ENCODE measurements at regions not wholly inside any gene's neighbourhood (a gene's known extent, or its start where the extent isn't known, plus 50 kb on each side); places are given as distances from the start of the nearest gene placed in this dataset.

GRCh38 chr14:57089901-57090300 is 178.8 kb downstream of the EXOC5 start:
- WGBS, 3 donors = 13 to 43% (median 23%) methylated on average over 2 of the region's 2 CpGs
- FAIRE-seq = no peak
- no peak for DNase-seq
- Histone ChIP-seq H3K36me3 (ENCODE audit: control insufficient read depth in 3 of 3, insufficient read depth in 2 of 3, low read depth in 1 of 3, low read length in 3 of 3) (no peaks in the 10 kb centered on the region), H3K27ac (ENCODE audit: low read depth in 1 of 3, low read length in 2 of 3) (no peak overlapping the region), H3K9me3 (ENCODE audit: control insufficient read depth in 2 of 2, insufficient read depth in 1 of 2, low read depth in 1 of 2, low read length in 1 of 2) (peaks cover 0 to 8% of the 10 kb centered on the region in 2 donors), H3K27me3 (ENCODE audit: control insufficient read depth in 3 of 3, insufficient read depth in 3 of 3, low read length in 3 of 3) (peaks cover 0 to 3% (median 0%) of the 10 kb centered on the region in 3 donors), H3K4me3 (ENCODE audit: low read depth in 1 of 3, low read length in 3 of 3) (no peak overlapping the region), H3K4me1 (ENCODE audit: control insufficient read depth in 3 of 3, insufficient read depth in 2 of 3, low read depth in 1 of 3, low read length in 2 of 3) (no peaks in the 10 kb centered on the region)

GRCh38 chr14:57087841-57088240 is 180.9 kb downstream of the EXOC5 start:
- no peaks in the 10 kb centered on the region for H3K4me1 ChIP-seq (ENCODE audit: control insufficient read depth in 3 of 3, insufficient read depth in 2 of 3, low read depth in 1 of 3, low read length in 2 of 3)
- DNase-seq (no peak), FAIRE-seq (no peak)
- no peaks in the 10 kb centered on the region for H3K36me3 ChIP-seq (ENCODE audit: control insufficient read depth in 3 of 3, insufficient read depth in 2 of 3, low read depth in 1 of 3, low read length in 3 of 3)
- 49 to 86% (median 60%) methylated on average over 2 of the region's 2 CpGs for WGBS, 3 donors
- H3K27ac ChIP-seq (ENCODE audit: low read depth in 1 of 3, low read length in 2 of 3) = no peak overlapping the region
- no peak overlapping the region for H3K4me3 ChIP-seq (ENCODE audit: low read depth in 1 of 3, low read length in 3 of 3)
- H3K9me3 ChIP-seq (ENCODE audit: control insufficient read depth in 2 of 2, insufficient read depth in 1 of 2, low read depth in 1 of 2, low read length in 1 of 2) = peaks cover 0 to 3% of the 10 kb centered on the region in 2 donors
- no peaks in the 10 kb centered on the region for H3K27me3 ChIP-seq (ENCODE audit: control insufficient read depth in 3 of 3, insufficient read depth in 3 of 3, low read length in 3 of 3)

GRCh38 chr14:57086271-57087162 is 182.2 kb downstream of the EXOC5 start:
- no peak overlapping the region for H3K4me3 ChIP-seq (ENCODE audit: low read depth in 1 of 3, low read length in 3 of 3)
- DNase-seq (no peak), FAIRE-seq (no peak)
- 66 to 74% (median 67%) methylated on average over 7 of the region's 7 CpGs for whole genome bisulfite sequencing, 3 donors
- H3K27ac ChIP-seq (ENCODE audit: low read depth in 1 of 3, low read length in 2 of 3) = no peak overlapping the region
- no peaks in the 10 kb centered on the region for H3K4me1 ChIP-seq (ENCODE audit: control insufficient read depth in 3 of 3, insufficient read depth in 2 of 3, low read depth in 1 of 3, low read length in 2 of 3)
- H3K9me3 ChIP-seq (ENCODE audit: control insufficient read depth in 2 of 2, insufficient read depth in 1 of 2, low read depth in 1 of 2, low read length in 1 of 2) = peaks cover 0 to 3% of the 10 kb centered on the region in 2 donors
- no peaks in the 10 kb centered on the region for H3K27me3 ChIP-seq (ENCODE audit: control insufficient read depth in 3 of 3, insufficient read depth in 3 of 3, low read length in 3 of 3)
- no peaks in the 10 kb centered on the region for H3K36me3 ChIP-seq (ENCODE audit: control insufficient read depth in 3 of 3, insufficient read depth in 2 of 3, low read depth in 1 of 3, low read length in 3 of 3)

GRCh38 chr14:57085801-57086200 is 182.9 kb downstream of the EXOC5 start:
- 50 to 83% (median 61%) methylated on average over 3 of the region's 3 CpGs for WGBS, 3 donors
- H3K27ac ChIP-seq (ENCODE audit: low read depth in 1 of 3, low read length in 2 of 3) = no peak overlapping the region
- peaks cover 0 to 3% of the 10 kb centered on the region in 2 donors for H3K9me3 ChIP-seq (ENCODE audit: control insufficient read depth in 2 of 2, insufficient read depth in 1 of 2, low read depth in 1 of 2, low read length in 1 of 2)
- H3K27me3 ChIP-seq (ENCODE audit: control insufficient read depth in 3 of 3, insufficient read depth in 3 of 3, low read length in 3 of 3) = no peaks in the 10 kb centered on the region
- H3K36me3 ChIP-seq (ENCODE audit: control insufficient read depth in 3 of 3, insufficient read depth in 2 of 3, low read depth in 1 of 3, low read length in 3 of 3) = no peaks in the 10 kb centered on the region
- H3K4me3 ChIP-seq (ENCODE audit: low read depth in 1 of 3, low read length in 3 of 3) = no peak overlapping the region
- H3K4me1 ChIP-seq (ENCODE audit: control insufficient read depth in 3 of 3, insufficient read depth in 2 of 3, low read depth in 1 of 3, low read length in 2 of 3) = no peaks in the 10 kb centered on the region
- FAIRE-seq = no peak
- no peak for DNase-seq

- 62 to 78% (median 72%) methylated on average over 3 of the region's 3 CpGs for WGBS, 3 donors
- DNase-seq = no peak
- no peaks in the 10 kb centered on the region for H3K4me1 ChIP-seq (ENCODE audit: control insufficient read depth in 3 of 3, insufficient read depth in 2 of 3, low read depth in 1 of 3, low read length in 2 of 3)
- no peak overlapping the region for H3K4me3 ChIP-seq (ENCODE audit: low read depth in 1 of 3, low read length in 3 of 3)
- H3K27me3 ChIP-seq (ENCODE audit: control insufficient read depth in 3 of 3, insufficient read depth in 3 of 3, low read length in 3 of 3) = no peaks in the 10 kb centered on the region
- peaks cover 0 to 3% of the 10 kb centered on the region in 2 donors for H3K9me3 ChIP-seq (ENCODE audit: control insufficient read depth in 2 of 2, insufficient read depth in 1 of 2, low read depth in 1 of 2, low read length in 1 of 2)
- no peak for FAIRE-seq
- H3K27ac ChIP-seq (ENCODE audit: low read depth in 1 of 3, low read length in 2 of 3) = no peak overlapping the region
- no peaks in the 10 kb centered on the region for H3K36me3 ChIP-seq (ENCODE audit: control insufficient read depth in 3 of 3, insufficient read depth in 2 of 3, low read depth in 1 of 3, low read length in 3 of 3)
Observed at GRCh38 chr14:57085043-57085442, 183.7 kb downstream of the EXOC5 start.

- Histone ChIP-seq H3K4me1 (ENCODE audit: control insufficient read depth in 3 of 3, insufficient read depth in 2 of 3, low read depth in 1 of 3, low read length in 2 of 3) (no peaks in the 10 kb centered on the region), H3K4me3 (ENCODE audit: low read depth in 1 of 3, low read length in 3 of 3) (no peak overlapping the region), H3K9me3 (ENCODE audit: control insufficient read depth in 2 of 2, insufficient read depth in 1 of 2, low read depth in 1 of 2, low read length in 1 of 2) (no peaks in the 10 kb centered on the region), H3K27ac (ENCODE audit: low read depth in 1 of 3, low read length in 2 of 3) (no peak overlapping the region), H3K27me3 (ENCODE audit: control insufficient read depth in 3 of 3, insufficient read depth in 3 of 3, low read length in 3 of 3) (no peaks in the 10 kb centered on the region), H3K36me3 (ENCODE audit: control insufficient read depth in 3 of 3, insufficient read depth in 2 of 3, low read depth in 1 of 3, low read length in 3 of 3) (no peaks in the 10 kb centered on the region)
- no peak for DNase-seq
- 73 to 83% (median 82%) methylated on average over 3 of the region's 3 CpGs for WGBS, 3 donors
- FAIRE-seq = no peak
Observed at GRCh38 chr14:57080691-57081090, 188.0 kb downstream of the EXOC5 start.

- no peak overlapping the region for H3K27ac ChIP-seq (ENCODE audit: low read depth in 1 of 3, low read length in 2 of 3)
- no peaks in the 10 kb centered on the region for H3K36me3 ChIP-seq (ENCODE audit: control insufficient read depth in 3 of 3, insufficient read depth in 2 of 3, low read depth in 1 of 3, low read length in 3 of 3)
- no peaks in the 10 kb centered on the region for H3K4me1 ChIP-seq (ENCODE audit: control insufficient read depth in 3 of 3, insufficient read depth in 2 of 3, low read depth in 1 of 3, low read length in 2 of 3)
- no peak for DNase-seq
- 69 to 97% (median 87%) methylated on average over 2 of the region's 2 CpGs for WGBS, 3 donors
- peaks cover 0 to 2% (median 0%) of the 10 kb centered on the region in 3 donors for H3K27me3 ChIP-seq (ENCODE audit: control insufficient read depth in 3 of 3, insufficient read depth in 3 of 3, low read length in 3 of 3)
- no peaks in the 10 kb centered on the region for H3K9me3 ChIP-seq (ENCODE audit: control insufficient read depth in 2 of 2, insufficient read depth in 1 of 2, low read depth in 1 of 2, low read length in 1 of 2)
- FAIRE-seq = no peak
- H3K4me3 ChIP-seq (ENCODE audit: low read depth in 1 of 3, low read length in 3 of 3) = no peak overlapping the region
Observed at GRCh38 chr14:57078054-57078453, 190.7 kb downstream of the EXOC5 start.

GRCh38 chr14:57073986-57074385 is 194.7 kb downstream of the EXOC5 start:
- no peak overlapping the region for H3K27ac ChIP-seq (ENCODE audit: low read depth in 1 of 3, low read length in 2 of 3)
- no peak overlapping the region for H3K4me3 ChIP-seq (ENCODE audit: low read depth in 1 of 3, low read length in 3 of 3)
- H3K27me3 ChIP-seq (ENCODE audit: control insufficient read depth in 3 of 3, insufficient read depth in 3 of 3, low read length in 3 of 3) = peaks cover 0 to 9% (median 0%) of the 10 kb centered on the region in 3 donors
- no peak for FAIRE-seq
- 75 to 84% (median 81%) methylated on average over 5 of the region's 5 CpGs for WGBS, 3 donors
- H3K9me3 ChIP-seq (ENCODE audit: control insufficient read depth in 2 of 2, insufficient read depth in 1 of 2, low read depth in 1 of 2, low read length in 1 of 2) = no peaks in the 10 kb centered on the region
- no peak for DNase-seq
- no peaks in the 10 kb centered on the region for H3K36me3 ChIP-seq (ENCODE audit: control insufficient read depth in 3 of 3, insufficient read depth in 2 of 3, low read depth in 1 of 3, low read length in 3 of 3)
- no peaks in the 10 kb centered on the region for H3K4me1 ChIP-seq (ENCODE audit: control insufficient read depth in 3 of 3, insufficient read depth in 2 of 3, low read depth in 1 of 3, low read length in 2 of 3)
